Renal pelvis (tissue), 1 donor: ENCODE measurements at regions not wholly inside any gene's neighbourhood (a gene's known extent, or its start where the extent isn't known, plus 50 kb on each side); places are given as distances from the start of the nearest gene placed in this dataset.

Experiments used
- DNase-seq: peaks from one replicate; pipeline ENCODE4 v3.0.0-alpha.2; 2013

DNA sequence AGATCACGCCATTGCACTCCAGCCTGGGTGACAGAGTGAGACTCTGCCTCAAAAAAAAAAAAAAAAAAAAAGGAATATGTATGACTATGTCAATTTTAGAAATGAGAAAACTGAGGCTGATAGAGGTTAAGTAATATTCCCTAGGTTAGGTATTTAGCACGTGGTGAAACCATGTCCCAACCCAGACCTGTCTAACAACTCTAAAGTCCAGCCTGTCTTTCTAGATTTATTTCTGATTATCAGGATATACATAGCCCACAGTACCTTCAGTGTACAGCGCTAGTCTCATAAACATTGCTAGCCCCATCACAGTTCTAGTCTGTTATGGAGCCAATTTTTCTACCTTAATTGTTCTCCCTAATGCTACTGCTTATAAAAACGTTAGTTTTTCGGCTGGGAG lies 88.4 kb upstream of the RAP2B start:
- DNase-seq, result no peak

DNA sequence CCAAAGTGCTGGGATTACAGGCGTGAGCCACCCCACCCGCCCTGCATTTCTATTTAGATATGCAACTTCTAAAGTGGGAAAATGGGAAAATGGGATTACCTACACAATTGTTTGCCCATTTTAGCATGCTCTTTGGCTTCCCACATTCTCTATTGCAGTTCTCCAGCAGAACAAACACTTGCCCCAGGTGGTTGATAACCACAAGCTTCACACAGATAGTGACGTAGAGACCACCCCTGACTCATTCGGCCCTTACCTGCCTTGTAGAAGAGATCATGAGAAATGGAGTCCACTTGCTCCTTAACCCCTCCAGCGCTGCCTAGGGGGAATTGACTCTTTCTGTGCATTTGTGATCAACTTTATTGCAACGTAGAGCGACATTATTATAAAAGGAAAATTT lies 83.2 kb upstream of the RAP2B start:
- no peak for DNase-seq

DNA sequence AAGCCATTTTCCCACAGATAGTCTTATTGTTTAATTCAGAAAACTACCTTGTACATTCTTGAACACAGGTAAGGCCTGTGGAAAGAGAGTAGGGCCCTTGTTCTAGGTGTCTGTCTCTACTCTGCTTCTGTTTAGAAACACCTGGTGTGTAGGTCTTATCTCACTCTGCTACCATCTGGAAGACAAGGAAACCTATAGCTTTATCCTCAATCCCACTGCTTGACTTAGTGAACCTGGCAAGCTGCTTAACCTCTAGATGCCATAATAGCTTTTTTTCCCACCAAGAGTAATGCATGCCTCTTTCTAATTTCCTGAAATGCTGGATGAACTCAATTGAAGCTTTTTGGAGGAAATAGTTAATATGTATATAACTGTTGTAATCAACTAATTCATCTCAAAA lies 82.6 kb upstream of the RAP2B start:
- no peak for DNase-seq

DNA sequence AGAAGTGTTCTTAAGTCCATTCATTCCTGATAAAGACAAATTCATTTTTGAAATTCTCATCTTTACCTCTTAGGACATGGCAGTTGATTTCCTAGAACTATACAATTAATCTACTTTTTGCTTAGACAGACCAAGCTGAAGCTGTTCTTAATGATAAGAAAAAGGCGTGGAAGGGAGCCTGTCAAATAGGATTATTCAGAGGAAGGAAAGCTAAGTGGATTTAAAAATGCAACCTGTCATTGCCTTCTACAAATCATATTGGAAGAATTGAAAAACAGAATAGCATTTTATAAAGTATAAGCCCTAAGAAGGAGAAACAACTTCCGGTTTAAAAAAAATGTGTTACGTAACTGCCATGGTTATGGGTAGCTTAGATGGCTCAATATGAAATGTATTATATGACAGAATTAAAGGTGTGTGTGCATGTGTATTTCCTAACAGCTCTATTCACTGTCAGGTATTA lies 81.2 kb upstream of the RAP2B start:
- no peak for DNase-seq

DNA sequence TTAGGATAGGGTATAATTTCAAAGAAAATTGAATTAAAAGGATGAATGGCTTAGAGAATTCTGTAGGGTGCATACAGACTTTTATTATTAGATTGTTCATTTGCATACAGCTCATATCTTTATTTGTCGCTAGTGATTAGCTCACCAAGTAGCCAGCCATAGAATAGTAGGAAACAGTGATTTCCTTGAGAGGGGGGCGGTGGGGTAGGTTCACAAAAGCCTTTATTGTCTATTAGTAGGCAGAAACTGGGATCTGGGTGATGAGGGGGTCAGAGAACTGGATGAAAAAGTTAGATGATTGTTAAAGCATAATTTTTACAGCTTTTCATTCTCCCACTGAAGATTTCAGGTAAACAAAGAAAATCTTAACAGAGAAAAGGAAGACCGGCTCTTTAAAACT lies 77.6 kb upstream of the RAP2B start:
- no peak for DNase-seq

DNA sequence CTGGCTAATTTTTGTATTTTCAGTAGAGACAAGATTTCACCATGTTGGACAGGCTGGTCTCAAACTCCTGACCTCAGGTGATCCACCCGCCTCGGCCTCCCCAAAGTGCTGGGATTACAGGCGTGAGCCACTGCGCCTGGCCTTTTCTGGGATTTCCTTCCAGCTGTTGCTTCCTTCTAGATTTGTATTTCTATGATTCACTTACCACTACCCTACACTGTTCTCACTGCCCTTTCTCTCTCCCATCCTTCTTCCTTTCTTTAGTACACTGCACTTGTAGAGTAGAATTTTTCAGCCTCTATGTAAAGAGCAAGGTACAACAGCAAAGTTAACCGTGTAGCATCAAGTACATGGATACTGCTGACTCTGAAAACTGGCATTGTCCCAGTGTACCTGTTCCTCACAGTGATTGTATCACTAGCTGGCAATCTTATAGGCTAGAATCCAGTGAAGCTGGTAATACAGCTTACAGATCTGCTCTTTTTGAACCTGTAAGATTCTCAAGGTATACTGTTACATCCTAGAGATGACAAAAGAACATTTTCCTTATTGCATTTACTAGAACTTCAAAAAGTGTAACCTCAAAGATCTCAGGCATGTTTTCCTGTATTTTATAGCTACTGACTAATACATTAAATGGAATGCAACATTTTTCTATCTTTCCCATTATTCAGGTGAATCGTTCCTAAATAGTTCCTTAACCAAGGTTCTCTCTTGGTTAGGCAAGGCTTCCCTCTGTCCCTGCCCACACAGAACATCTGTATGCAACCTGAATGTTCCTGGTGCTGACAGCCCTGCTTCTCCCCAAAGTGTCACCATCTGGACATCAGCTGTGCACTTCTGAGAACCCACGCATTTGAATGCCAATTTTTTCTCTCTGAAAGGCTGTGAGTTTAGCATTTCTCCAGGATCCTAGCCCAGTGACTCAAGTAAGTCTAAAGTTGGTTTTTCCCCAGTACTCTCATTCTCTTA lies 74.1 kb upstream of the RAP2B start:
- no peak for DNase-seq

DNA sequence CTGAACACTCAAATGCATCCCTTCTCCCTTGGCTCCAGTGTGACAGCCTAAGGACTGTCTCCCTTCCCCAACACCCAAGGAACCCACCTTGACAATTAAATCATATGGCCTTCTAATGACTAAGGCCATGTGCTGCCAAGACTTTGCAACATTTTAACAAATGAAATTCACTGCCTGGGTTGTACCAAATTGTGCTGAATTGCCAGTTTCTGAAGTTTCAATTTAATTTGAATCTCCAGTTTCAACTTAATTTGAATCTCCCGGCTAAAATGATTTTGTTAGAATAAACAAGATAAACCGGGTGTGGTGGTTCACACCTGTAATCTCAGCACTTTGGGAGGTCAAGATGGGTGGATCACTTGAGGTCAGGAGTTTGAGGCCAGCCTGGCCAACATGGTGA lies 72.4 kb upstream of the RAP2B start:
- DNase-seq, result no peak

DNA sequence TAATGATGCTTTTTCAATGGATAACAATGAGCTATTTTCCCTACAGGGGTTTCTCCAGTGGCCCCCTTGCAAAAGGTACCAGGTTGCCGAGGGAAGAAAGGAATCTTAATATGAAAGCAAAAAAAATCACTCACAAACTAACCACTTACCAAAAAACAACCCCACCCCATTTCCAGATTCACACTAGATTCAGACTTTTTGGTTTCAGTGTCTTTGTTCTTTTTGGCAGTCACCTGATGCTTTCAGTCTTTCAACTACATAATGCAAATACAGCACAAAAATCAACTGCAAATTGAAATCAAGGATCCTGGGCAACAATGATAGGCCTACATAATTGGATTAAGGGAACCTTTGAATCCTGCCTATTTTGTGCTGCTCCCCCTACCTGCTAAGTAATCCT lies 71.1 kb upstream of the RAP2B start:
- no peak for DNase-seq

DNA sequence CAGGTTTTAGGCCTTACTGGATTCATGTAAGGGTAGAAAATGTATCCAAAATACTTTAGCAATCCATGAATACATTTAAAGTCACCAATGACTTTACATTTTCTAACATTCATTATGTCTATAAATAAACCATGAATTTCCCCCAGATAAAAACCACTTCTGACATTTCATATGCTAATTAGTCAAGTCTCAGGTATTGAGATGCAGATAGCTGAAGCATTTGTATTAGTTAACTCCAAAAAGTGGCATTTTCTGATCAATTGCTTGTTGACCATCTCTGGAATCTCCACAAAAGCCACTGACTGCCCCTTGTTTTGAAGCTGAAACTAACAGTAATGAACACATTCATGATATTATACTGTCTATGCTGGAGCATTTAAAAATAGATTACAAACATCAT lies 68.4 kb upstream of the RAP2B start:
- no peak for DNase-seq

DNA sequence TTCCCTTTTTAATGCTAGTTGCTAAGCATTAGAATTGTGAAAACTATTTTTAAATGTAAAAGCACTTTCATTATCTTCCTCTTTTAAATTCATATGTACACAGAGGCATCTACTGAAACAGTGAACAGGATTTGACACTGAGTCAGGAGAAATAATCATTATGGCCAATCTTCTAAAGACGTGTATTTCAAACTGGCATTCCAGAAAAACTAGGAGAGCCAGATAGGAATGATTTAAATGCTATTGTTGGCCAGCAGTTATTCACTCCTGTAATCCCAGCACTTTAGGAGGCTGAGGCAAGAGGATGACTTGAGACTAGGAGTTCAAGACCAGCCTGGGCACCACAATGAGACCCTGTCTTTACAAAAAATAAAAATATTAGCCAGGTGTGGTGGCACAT lies 67.6 kb upstream of the RAP2B start:
- no peak for DNase-seq

DNA sequence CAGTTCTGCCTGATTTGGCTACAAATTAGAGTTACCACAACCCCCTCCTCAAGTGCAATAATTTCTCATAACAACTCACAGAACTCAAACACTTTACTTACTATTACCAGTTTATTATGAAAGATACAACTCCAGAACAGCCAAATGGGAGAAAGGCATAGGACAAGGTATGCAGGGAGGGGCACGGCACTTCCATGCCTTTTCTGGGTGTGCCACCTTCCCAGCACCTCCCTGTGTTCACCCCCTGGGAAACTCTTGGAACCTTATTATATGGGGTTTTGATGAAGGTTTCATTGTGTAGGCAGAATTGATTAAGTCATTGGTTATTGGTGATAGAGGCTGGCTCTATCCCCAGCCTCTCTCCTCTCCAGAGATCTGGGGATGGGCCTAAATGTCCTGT lies 66.6 kb upstream of the RAP2B start:
- no peak for DNase-seq

DNA sequence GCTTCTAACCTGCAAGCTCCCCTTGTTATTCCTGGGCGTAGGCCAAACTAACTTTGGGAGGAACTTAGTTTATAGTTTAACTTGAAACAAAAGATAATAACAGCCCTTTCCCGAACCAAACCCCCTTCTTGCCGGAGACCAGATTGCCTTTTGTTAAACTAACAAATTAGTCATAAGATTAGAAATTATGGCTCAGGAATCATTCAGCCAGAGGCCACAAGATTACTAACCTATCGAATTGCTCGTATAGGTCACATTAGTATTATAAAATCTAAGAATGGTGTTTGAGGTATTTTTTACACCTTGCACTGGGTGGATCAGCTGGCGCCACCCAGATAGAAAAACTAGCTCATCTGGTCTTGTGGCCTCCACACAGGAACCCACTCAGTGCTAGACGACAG lies 65.3 kb upstream of the RAP2B start:
- DNase-seq, result no peak

DNA sequence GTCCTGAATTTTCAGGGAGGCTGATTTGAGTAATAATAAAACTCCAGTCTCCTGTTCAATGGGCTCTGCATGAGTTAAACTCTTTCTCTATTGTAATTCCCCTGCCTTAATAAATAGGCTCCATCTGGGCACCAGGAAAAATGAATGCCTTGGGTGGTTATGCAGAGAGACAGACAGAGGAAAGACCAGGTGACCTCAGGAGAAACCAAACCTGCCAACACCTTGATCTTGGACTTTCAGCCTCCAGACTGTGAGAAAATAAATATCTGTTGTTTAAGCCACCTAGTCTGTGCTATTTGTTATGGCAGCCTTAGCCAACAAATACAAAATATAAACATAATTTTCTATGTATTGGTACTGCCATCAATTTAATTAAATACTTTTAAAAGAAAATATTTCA lies 64.8 kb upstream of the RAP2B start:
- DNase-seq, result no peak

DNA sequence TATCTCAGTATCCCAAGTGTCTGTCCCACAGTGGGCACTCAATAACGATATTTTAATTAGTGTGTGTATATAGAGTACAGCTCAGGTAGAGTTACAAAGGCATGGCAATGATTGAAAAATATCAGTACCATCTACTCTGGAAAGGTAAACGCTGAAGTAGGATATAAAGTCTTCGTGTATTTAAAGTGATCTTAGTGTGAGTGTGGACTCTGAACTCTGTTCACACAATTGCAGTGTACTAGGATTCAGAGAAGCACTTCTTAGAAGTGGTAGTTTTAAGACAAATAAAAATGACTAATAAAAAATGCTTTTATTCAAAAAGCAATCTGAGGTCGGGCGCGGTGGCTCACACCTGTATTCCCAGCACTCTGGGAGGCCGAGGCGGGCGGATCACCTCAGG lies 62.9 kb upstream of the RAP2B start:
- no peak for DNase-seq

DNA sequence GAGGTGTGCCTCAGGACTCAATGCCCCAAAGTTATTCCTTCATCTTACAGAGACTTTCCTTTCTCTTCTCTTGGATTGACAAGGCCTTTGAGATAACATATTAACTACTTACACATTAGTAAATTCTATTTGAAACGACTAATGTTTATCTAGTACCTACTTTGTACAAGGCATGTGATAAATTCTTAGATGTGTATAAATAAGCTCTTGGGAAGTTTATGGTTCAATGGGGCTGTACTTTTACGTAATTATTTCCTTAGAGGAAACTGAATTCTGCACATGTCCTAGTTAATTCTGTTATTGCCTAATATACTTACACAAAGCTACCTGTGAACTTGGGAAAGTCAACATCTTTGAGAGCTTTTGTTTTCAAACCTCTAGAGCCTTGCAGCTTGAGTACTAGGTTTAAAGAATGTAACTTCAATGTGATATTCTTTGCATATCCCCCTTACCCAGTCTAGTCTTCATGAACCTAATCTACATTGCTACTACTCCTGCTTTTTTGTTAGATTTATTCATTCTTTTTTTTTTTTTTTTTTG lies 58.5 kb upstream of the RAP2B start:
- DNase-seq, result no peak

DNA sequence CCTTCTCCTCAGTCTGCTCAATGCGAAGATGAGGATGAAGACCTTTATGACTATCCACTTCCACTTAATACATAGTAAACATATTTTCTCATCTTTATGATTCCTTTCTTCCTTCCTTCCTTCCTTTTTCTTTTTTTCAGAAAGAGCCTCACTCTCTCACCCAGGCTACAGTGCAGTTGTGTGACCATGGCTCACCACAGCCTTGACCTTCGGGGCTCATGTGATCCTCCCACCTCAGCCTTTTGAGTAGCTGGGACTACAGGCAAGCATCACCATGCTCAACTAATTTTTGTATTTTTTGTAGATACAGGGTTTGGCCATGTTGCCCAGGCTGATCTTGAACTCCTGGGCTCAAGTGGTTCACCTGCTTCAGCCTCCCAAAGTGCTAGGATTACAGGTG lies 52.0 kb upstream of the RAP2B start:
- DNase-seq, result no peak

DNA sequence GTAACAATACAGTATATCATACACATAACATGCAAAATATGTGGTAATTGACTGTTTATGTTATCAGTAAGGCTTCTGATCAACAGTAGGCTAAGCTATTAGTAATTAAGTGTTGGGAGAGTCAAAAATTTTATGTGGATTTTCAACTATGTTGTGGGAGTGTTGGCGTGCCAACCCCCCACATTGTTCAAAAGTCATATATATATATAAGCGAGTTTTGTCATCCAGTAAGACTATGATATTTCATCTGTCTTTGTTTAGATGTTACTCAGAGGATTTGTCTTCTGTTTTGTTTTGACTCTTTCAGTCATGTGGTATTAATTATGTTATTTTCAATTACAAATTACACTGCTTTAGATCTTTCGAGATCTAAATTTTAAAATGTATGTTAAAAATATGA lies 51.0 kb upstream of the RAP2B start:
- no peak for DNase-seq
